Testis (tissue), 2 donors: ENCODE measurements at regions not wholly inside any gene's neighbourhood (a gene's known extent, or its start where the extent isn't known, plus 50 kb on each side); places are given as distances from the start of the nearest gene placed in this dataset.

Experiments
- CTCF ChIP-seq, 3 experiments: fragments of 450-650 bp in 2 of 3; fragments of 200-600 bp in 1 of 3; sonication (generic) in 1 of 3; IDR thresholded peaks; one replicate each; pipeline ENCODE4 v1.5.1; 2016 to 2019; ENCODE audit warnings: antibody characterized with exemption in 3 of 3, mild to moderate bottlenecking in 2 of 3, moderate library complexity in 1 of 3
- POLR2A ChIP-seq: fragments of 450-650 bp; IDR thresholded peaks from one replicate; pipeline ENCODE4 v1.6.1; 2017; ENCODE audit warnings: antibody characterized with exemption, mild to moderate bottlenecking, moderate library complexity

DNA sequence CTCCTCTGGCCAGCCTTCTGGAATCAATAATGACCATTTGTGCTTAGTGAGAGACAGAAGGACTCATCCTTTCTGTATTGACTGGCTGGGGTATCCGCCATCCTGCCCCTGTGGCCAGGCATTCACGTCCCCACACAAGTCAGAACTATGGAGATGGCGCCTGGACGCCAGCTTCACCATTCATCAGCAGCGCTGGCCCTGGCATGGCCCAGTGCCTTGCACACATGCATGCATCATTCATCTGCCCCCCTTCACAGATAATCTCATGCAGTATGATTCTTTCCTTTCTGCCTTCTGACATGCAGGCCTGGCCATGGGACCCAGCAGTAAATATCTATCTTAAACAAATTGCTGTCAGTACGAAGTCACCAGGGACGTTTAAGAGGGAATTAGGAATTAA is 114.8 kb upstream of the MKI67 start:
- TF ChIP-seq CTCF (IDR thresholded peaks at IDR 0.05): no peak
- no peak for TF ChIP-seq POLR2A
